HG03354 (cell line): ENCODE measurements at regions not wholly inside any gene's neighbourhood (a gene's known extent, or its start where the extent isn't known, plus 50 kb on each side); places are given as distances from the start of the nearest gene placed in this dataset.

ENCODE experiments used
- ATAC-seq: cut with Tn5 transposase; IDR thresholded peaks from one replicate; pipeline ENCODE4 v1.9.1; 2021; ENCODE audit warnings: mild to moderate bottlenecking; ENCODE audit not compliant: unreplicated experiment, poor library complexity, severe bottlenecking

DNA sequence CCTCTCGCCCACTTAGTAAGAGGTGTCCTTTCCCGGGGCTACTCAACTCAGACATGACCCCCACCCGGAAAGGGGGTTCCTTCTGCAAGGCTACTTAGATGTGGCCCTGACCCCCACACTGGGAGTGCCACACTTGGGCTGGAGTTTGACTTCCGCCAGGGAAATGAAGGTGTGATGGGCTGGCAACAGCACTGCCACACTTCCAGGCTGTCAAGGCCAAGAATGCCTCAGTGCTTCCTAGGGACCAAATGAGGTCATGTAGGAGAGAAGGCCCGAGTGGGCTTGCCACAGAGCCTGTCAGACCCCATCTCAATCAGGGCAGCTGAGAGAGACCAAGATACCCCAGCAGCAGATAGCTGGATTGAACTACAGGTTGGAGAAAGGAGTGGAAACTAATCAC lies 55.5 kb downstream of the DRD1 start:
- no peak for ATAC-seq

DNA sequence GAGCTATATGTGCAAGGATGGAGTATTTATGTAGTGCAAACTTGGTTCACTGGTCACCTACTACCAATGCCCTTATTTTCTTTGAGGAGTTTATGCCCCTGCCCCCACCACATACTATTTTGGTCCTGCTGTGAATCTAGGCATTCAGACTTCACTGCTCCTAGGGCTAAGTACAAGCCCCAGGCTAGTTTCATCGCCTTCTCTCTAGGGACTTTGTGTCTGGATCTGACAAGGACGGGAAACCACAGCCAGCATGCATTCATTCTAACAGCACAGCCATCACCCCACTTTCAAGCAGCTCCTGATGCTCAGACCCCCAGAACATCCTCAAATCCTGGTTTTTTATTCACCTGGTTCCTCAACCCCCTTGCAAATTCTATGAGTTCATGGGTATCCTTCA lies 56.8 kb downstream of the DRD1 start:
- no peak for ATAC-seq

- ATAC-seq, result no peak
Observed at GRCh38 chr5:175386526-175386925, 57.5 kb downstream of the DRD1 start.

- no peak for ATAC-seq
Observed at GRCh38 chr5:175385691-175386362, 58.2 kb downstream of the DRD1 start.

DNA sequence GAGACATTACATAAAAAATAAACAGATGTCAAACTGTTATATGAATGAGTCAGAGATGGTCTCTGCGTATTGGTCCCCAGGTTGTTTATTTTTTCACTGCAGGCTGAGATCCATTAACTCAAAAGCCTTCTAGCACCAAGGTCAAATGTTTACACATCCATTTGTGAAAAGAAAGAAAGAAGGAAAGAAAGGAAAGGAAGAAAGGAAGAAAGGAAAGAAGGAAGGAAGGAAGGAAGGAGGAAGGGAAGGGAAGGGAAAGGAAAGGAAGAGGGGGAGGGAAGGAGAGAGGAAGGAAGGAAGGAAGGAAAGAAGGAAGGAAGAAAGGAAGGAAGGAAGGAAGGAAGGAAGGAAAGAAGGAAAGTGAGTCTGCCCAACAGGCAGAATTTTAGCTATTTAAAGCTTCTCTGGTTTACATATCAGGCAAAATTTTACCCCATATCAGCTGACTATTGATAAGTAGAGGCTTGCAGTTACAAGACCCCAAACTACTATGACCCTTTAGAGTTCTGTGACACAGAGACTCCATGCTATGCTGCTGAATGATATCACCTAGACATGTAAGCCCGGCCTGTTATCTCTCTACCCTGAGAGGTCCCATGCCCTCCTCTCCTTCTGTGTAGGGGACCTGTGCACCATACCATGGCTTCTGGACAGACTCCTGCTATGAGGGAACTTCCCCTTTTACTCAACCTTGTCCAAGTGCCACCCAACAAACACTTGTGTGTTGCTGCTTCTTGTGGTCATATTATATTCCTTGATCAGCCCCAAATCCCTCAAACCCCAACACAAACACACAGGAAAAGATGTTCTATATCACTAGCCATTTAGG lies 59.0 kb downstream of the DRD1 start:
- no peak for ATAC-seq

DNA sequence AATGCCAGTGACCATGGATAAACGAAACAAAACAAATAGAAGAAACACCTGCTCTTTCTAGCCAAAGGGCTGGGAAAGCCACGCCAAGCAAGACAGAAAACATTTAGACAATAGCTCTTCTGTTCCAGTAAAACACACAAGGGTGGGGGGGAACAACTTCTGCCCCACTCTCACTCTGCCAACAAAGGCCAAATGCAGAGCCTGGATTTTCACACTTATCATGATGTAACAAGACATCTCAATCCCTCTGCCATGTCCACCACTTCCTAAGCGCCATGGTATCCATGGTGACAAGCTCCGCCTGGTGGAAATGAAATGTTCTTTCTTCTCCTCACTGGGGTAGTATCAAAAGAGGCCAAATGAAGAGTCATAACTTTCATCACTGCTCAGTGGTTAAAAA lies 60.6 kb downstream of the DRD1 start:
- no peak for ATAC-seq

DNA sequence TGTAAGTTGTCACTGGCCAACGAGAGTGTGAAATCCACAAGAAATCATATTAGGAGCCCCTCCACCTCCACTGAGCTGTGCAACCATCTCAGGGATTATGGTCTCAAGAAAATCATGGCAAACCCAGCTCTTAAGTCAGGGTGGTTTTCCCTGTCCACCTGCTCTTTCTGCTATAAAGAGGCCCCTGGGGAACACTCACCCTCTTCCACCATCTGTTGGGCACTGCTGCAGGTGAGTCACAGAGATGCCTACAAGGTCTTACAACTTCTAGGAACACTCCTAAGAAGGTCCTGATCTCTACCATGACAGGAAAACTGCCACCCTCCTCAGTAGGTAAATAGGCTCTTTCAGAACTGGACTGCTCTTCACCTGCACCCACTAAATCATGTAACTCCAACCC lies 61.8 kb downstream of the DRD1 start:
- no peak for ATAC-seq

- ATAC-seq, result no peak
Observed at GRCh38 chr5:175381130-175381529, 62.9 kb downstream of the DRD1 start.

- ATAC-seq, result no peak
Observed at GRCh38 chr5:175380701-175381100, 63.3 kb downstream of the DRD1 start.

DNA sequence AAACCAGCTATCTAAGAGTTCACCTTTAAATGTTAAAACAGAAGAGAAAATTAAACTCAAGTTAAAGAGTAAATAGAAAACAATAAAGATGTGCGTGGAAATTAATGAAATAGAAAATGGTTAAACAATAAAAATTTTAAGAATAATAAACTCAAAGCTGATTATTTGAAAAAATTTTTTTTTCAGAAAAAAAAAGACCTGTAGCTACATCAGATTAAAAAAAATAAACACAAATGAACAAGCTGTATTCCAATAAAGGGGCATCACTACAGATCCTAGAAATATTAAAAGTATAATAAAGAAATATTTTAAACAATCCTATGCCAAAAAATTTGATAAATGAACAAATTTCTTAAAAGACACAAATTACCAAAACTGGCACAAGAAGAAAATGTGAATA lies 64.1 kb downstream of the DRD1 start:
- no peak for ATAC-seq

DNA sequence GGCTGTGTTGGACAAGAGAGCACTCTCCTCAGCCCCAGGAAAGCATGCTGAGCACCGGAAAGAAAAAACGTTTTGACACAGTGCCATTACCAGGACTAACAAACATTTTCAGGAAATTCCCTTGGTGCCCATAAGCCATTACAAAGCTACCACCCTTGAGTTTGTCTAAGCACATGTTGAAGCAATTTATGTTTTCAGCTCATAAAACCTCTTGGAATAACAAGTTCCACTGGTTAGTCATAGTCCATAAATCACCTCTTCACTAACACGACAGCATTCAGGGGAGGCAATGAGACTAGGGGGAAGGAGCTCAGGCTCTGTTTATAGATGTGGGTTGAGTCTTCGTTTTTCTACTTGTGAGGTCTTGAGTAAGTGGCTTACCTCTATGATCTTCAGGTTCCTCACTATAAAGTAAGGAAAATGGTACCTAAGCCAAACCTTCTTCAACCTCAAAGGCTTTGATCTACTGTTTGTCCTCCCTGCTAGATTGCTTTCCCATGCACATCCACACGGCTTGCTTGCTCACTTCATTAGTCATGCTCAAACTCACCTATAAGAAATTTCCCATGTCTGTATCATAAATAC lies 65.4 kb downstream of the DRD1 start:
- no peak for ATAC-seq

GRCh38 chr5:175377816-175378215 lies 66.2 kb downstream of the DRD1 start:
- no peak for ATAC-seq

- no peak for ATAC-seq
Observed at GRCh38 chr5:175374166-175374875, 69.7 kb downstream of the DRD1 start.

- no peak for ATAC-seq
Observed at GRCh38 chr5:175365866-175366265, 78.1 kb downstream of the DRD1 start.

GRCh38 chr5:175363300-175363699 lies 80.7 kb downstream of the DRD1 start:
- ATAC-seq, result no peak

DNA sequence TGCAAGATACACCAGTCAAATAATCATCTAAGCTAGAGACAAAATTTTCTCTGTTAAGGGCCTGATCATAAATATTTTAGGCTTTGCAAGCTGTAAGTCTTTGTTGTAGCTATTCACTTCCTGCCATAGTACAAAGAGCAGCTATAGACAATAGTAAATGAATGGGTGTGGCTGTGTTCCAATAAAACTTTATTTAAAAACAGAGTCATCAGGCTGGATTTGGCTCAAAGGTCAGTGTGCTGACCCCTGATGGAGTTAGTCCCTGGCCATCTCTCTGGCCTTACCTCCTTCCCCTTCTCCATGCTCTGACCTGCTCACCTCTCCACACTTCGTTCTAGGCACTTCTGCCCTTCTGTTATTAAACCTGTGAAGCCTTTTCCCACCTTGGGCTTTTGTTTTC lies 86.0 kb downstream of the DRD1 start:
- no peak for ATAC-seq

DNA sequence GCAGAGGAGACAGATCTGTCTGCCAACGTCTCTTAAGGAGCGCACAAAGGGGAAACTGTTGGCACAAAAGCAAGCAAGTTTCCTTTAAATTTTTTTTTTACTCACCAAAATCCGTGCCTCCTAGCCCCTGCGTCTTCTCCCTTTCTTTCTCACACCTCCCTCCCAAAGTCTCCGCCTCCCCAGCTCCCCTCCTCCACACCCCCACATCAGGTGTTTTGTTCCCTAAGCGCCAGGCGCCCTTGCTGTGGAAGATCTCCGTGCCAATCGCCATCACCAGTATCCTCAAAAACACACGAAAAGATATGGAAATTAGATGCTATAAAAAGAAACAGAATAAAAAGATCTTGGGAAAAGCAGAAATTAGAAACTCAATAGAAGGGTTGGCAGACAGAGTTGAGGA lies 87.6 kb downstream of the DRD1 start:
- no peak for ATAC-seq

- ATAC-seq, result no peak
Observed at GRCh38 chr5:175354964-175355363, 89.0 kb downstream of the DRD1 start.

- ATAC-seq, result no peak
Observed at GRCh38 chr5:175353926-175354325, 90.1 kb downstream of the DRD1 start.

- no peak for ATAC-seq
Observed at GRCh38 chr5:175351897-175352590, 91.9 kb downstream of the DRD1 start.
